Loucy (cell line): ENCODE measurements at regions not wholly inside any gene's neighbourhood (a gene's known extent, or its start where the extent isn't known, plus 50 kb on each side); places are given as distances from the start of the nearest gene placed in this dataset.

ENCODE experiments used
- H2AFZ ChIP-seq: fragments of 200-600 bp; sonication (generic); 2 replicates; pipeline ENCODE4 v1.6.0; 2016; ENCODE audit warnings: antibody characterized with exemption, mild to moderate bottlenecking, low read length, moderate library complexity
- H3F3A ChIP-seq: fragments of 200-600 bp; 2 replicates; pipeline ENCODE4 v1.6.0; 2016; ENCODE audit warnings: antibody characterized with exemption, low read depth, mild to moderate bottlenecking
- H3K27me3 ChIP-seq: fragments of 200-600 bp; sonication (generic); 2 replicates; pipeline ENCODE4 v1.6.1; 2014; ENCODE audit warnings: low read length, mild to moderate bottlenecking; ENCODE audit not compliant: insufficient read depth, poor library complexity, severe bottlenecking
- H3K36me3 ChIP-seq: fragments of 200-600 bp; sonication (generic); 2 replicates; pipeline ENCODE4 v1.6.1; 2016; ENCODE audit warnings: low read length; ENCODE audit not compliant: insufficient read depth
- H3K4me1 ChIP-seq: fragments of 200-600 bp; sonication (generic); 2 replicates; pipeline ENCODE4 v1.5.1; 2014; ENCODE audit warnings: low read length, mild to moderate bottlenecking; ENCODE audit not compliant: insufficient read depth, poor library complexity, severe bottlenecking
- H3K4me2 ChIP-seq: fragments of 200-600 bp; sonication (generic); 2 replicates; pipeline ENCODE4 v1.6.0; 2014; ENCODE audit warnings: antibody characterized with exemption, low read length, low read depth, mild to moderate bottlenecking; ENCODE audit not compliant: poor library complexity, severe bottlenecking
- H3K4me3 ChIP-seq: fragments of 200-600 bp; sonication (generic); 2 replicates; pipeline ENCODE4 v1.5.1; 2014; ENCODE audit warnings: low read length, mild to moderate bottlenecking, mixed read lengths; ENCODE audit not compliant: poor library complexity, severe bottlenecking
- H3K79me2 ChIP-seq: fragments of 200-600 bp; sonication (generic); 2 replicates; pipeline ENCODE4 v1.6.1; 2014; ENCODE audit warnings: low read length; ENCODE audit not compliant: insufficient read depth
- H3K9ac ChIP-seq: fragments of 200-600 bp; sonication (generic); 2 replicates; pipeline ENCODE4 v1.6.0; 2014; ENCODE audit warnings: mild to moderate bottlenecking, low read depth, low read length, moderate library complexity; ENCODE audit not compliant: poor library complexity, severe bottlenecking
- H3K9me2 ChIP-seq: fragments of 200-600 bp; sonication (generic); replicated peaks from 2 replicates; pipeline ENCODE4 v1.6.1; 2016; ENCODE audit warnings: low read depth, low read length, mixed read lengths
- H3K9me3 ChIP-seq: fragments of 200-600 bp; sonication (generic); 2 replicates; pipeline ENCODE4 v1.6.1; 2014; ENCODE audit warnings: mild to moderate bottlenecking, antibody characterized with exemption, low read length, low read depth; ENCODE audit not compliant: insufficient read depth
- H4K20me1 ChIP-seq: fragments of 200-600 bp; sonication (generic); 2 replicates; pipeline ENCODE4 v1.6.0; 2014; ENCODE audit warnings: antibody characterized with exemption, low read length, mild to moderate bottlenecking; ENCODE audit not compliant: insufficient read depth, poor library complexity, severe bottlenecking
- EZH2phosphoT487 ChIP-seq: fragments of 200-600 bp; IDR thresholded peaks from 2 replicates; pipeline ENCODE4 v1.6.1; 2018; ENCODE audit warnings: antibody characterized with exemption, mild to moderate bottlenecking, moderate library complexity, borderline replicate concordance
- TF ChIP-seq, protein P1 (sequence below): fragments of 200-600 bp; sonication (generic); conservative IDR thresholded peaks from 2 replicates; pipeline ENCODE4 v1.5.1; 2014; ENCODE audit warnings: mild to moderate bottlenecking, antibody characterized with exemption, low read length

- H4K20me1 ChIP-seq = no peaks in the 10 kb centered on the region
- H3K79me2 ChIP-seq = no peaks in the 10 kb centered on the region
- no peaks in the 10 kb centered on the region for H3F3A ChIP-seq
- no peaks in the 10 kb centered on the region for H3K9me2 ChIP-seq
- no peaks in the 10 kb centered on the region for H3K36me3 ChIP-seq
- no peak overlapping the region for H2AFZ ChIP-seq
- H3K4me3 ChIP-seq = no peak overlapping the region
- H3K4me2 ChIP-seq = no peak overlapping the region
- TF ChIP-seq, protein P1, sequence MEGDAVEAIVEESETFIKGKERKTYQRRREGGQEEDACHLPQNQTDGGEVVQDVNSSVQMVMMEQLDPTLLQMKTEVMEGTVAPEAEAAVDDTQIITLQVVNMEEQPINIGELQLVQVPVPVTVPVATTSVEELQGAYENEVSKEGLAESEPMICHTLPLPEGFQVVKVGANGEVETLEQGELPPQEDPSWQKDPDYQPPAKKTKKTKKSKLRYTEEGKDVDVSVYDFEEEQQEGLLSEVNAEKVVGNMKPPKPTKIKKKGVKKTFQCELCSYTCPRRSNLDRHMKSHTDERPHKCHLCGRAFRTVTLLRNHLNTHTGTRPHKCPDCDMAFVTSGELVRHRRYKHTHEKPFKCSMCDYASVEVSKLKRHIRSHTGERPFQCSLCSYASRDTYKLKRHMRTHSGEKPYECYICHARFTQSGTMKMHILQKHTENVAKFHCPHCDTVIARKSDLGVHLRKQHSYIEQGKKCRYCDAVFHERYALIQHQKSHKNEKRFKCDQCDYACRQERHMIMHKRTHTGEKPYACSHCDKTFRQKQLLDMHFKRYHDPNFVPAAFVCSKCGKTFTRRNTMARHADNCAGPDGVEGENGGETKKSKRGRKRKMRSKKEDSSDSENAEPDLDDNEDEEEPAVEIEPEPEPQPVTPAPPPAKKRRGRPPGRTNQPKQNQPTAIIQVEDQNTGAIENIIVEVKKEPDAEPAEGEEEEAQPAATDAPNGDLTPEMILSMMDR = no peak
- no peak for TF ChIP-seq EZH2phosphoT487
- H3K9ac ChIP-seq = no peak overlapping the region
- no peaks in the 10 kb centered on the region for H3K4me1 ChIP-seq
- H3K27me3 ChIP-seq = no peaks in the 10 kb centered on the region
- no peaks in the 10 kb centered on the region for H3K9me3 ChIP-seq
These were observed 259.6 kb upstream of the KCNJ16 start for GRCh38 chr17:69815406-69815805.

DNA sequence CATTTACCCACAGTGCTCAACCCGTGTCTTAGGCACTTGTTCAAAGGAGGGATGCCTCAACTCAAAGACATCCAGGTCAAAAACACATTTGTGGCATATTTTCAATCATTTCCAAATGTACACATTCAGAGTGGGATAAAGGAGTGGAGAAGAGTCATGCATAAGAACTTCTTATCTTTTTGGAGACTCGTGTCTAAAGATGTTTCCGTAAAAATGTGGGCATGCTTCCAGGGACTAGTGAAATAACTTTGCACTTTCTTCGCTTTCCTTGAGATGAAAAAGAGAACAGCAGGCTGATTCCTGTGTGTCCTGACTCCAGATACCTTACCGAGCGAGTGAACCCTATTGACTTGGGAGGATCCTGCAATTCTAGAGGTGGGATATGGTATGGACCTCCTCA is 256.6 kb upstream of the KCNJ16 start:
- Histone ChIP-seq H3K4me2 (no peak overlapping the region), H3K27me3 (no peaks in the 10 kb centered on the region), H3K4me1 (no peaks in the 10 kb centered on the region), H2AFZ (no peak overlapping the region), H3K9me2 (no peaks in the 10 kb centered on the region), H3K79me2 (no peaks in the 10 kb centered on the region), H3K36me3 (no peaks in the 10 kb centered on the region), H3K4me3 (no peak overlapping the region), H4K20me1 (no peaks in the 10 kb centered on the region), H3K9me3 (no peaks in the 10 kb centered on the region; the same call in 1 of the 2 replicates), H3K9ac (no peak overlapping the region), H3F3A (no peaks in the 10 kb centered on the region)
- no peak for TF ChIP-seq EZH2phosphoT487
- TF ChIP-seq, protein P1 = no peak

- H3K9me2 ChIP-seq = no peaks in the 10 kb centered on the region
- no peak overlapping the region for H2AFZ ChIP-seq
- H3K79me2 ChIP-seq = no peaks in the 10 kb centered on the region
- H3K4me1 ChIP-seq = no peaks in the 10 kb centered on the region
- H4K20me1 ChIP-seq = no peaks in the 10 kb centered on the region
- H3K36me3 ChIP-seq = no peaks in the 10 kb centered on the region
- no peaks in the 10 kb centered on the region; the same call in 1 of the 2 replicates for H3K9me3 ChIP-seq
- no peak for TF ChIP-seq EZH2phosphoT487
- TF ChIP-seq, protein P1 = no peak
- H3K4me3 ChIP-seq = no peak overlapping the region
- H3K9ac ChIP-seq = no peak overlapping the region
- no peak overlapping the region for H3K4me2 ChIP-seq
- H3K27me3 ChIP-seq = no peaks in the 10 kb centered on the region
- no peaks in the 10 kb centered on the region for H3F3A ChIP-seq
These were observed 255.5 kb upstream of the KCNJ16 start for GRCh38 chr17:69819316-69820087.
